ENCODE measurements at regions not wholly inside any gene's neighbourhood (a gene's known extent, or its start where the extent isn't known, plus 50 kb on each side); places are given as distances from the start of the nearest gene placed in this dataset.

DNA sequence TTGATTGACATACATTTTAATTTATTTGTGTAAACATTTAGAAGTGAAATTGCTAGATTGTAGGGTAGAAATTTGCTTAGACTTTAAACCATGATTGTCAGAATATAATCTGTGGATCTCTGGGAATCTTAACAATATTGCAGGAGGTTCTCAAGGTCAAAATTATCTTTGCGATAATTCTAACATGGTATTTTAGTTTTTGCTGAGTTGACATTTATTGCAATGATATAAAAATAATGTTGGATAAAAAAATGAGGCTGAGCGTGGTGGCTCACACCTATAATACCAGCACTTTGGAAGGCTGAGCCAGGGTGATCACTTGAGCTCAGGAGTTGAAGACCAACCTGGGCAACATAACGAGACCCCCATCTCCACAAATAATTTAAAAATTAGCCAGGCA, 70.3 kb upstream of the SGCD start:
- Mint-ChIP-seq H3K27ac (ENCODE audit: unreplicated experiment) (no peak overlapping the region), H3K27me3 (ENCODE audit: unreplicated experiment) (no peaks in the 10 kb centered on the region), H3K4me3 (ENCODE audit: unreplicated experiment) (no peak overlapping the region), H3K4me1 (ENCODE audit: low read depth, unreplicated experiment) (peaks cover 1% of the 10 kb centered on the region), H3K36me3 (ENCODE audit: unreplicated experiment) (no peaks in the 10 kb centered on the region), H3K9me3 (ENCODE audit: unreplicated experiment) (no peaks in the 10 kb centered on the region)
- DNase-seq: no peak
- no peak for TF ChIP-seq CTCF (IDR thresholded peaks at IDR 0.05; ENCODE audit: partially characterized antibody, unreplicated experiment)

- Mint-ChIP-seq H3K27ac (ENCODE audit: unreplicated experiment) (no peak overlapping the region), H3K4me1 (ENCODE audit: low read depth, unreplicated experiment) (peaks cover 1% of the 10 kb centered on the region), H3K27me3 (ENCODE audit: unreplicated experiment) (no peaks in the 10 kb centered on the region), H3K36me3 (ENCODE audit: unreplicated experiment) (no peaks in the 10 kb centered on the region), H3K9me3 (ENCODE audit: unreplicated experiment) (no peaks in the 10 kb centered on the region), H3K4me3 (ENCODE audit: unreplicated experiment) (no peak overlapping the region)
- no peak for DNase-seq
- TF ChIP-seq CTCF (IDR thresholded peaks at IDR 0.05; ENCODE audit: partially characterized antibody, unreplicated experiment): no peak
Observed at GRCh38 chr5:156258934-156259333, 68.0 kb upstream of the SGCD start.

DNA sequence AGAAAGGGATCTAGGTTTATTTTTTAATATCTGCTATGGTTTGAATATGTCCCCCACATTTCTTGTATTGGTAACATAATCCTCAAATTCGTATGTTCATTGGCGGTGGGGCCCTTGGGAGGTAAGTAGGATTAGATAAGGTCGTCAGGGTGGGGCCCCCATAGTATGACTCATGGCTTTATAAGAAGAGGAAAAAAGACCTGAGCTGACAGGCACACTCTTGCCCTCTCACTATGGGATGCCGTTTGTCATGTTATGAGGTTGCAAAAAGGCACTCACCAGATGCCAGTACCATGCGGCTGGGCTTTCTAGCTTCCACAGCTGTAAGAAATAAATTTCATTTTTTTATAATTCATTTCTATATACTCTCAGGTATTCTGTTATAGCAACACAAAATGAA, 67.3 kb upstream of the SGCD start:
- Mint-ChIP-seq H3K36me3 (ENCODE audit: unreplicated experiment) (no peaks in the 10 kb centered on the region), H3K27me3 (ENCODE audit: unreplicated experiment) (no peaks in the 10 kb centered on the region), H3K4me3 (ENCODE audit: unreplicated experiment) (no peak overlapping the region), H3K27ac (ENCODE audit: unreplicated experiment) (no peak overlapping the region), H3K4me1 (ENCODE audit: low read depth, unreplicated experiment) (no peaks in the 10 kb centered on the region), H3K9me3 (ENCODE audit: unreplicated experiment) (no peaks in the 10 kb centered on the region)
- DNase-seq: no peak
- TF ChIP-seq CTCF (IDR thresholded peaks at IDR 0.05; ENCODE audit: partially characterized antibody, unreplicated experiment): no peak

DNA sequence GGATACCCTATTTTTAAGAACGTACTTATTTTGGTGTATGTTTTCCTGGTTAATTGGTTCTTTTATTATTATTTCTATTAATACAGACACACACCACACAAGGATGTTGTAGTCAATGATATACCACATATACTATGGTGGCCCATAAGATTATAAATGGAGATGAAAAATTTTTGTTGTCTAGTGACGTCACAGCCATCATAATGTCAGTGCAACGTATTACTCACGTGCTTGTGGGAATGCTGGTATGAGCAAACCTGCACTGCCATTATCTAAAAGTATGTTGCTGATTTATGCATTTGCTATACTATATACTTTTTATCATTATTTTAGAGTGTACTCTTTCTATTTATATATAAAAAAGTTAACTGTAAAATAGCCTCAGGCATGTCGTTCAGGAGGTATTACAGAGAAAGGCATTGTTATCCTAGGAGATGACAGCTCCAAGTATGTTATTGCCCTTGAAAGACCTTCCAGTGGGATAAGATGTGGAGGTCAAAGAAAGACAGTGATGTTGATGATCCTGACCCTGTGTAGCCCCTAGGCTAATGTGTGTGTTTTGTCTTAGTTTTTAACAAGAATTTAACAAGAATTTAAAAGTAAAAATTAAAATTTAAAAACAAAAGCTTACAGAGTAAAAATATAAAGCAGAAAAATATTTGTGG, 65.6 kb upstream of the SGCD start:
- Mint-ChIP-seq H3K4me3 (ENCODE audit: unreplicated experiment) (no peak overlapping the region), H3K9me3 (ENCODE audit: unreplicated experiment) (no peaks in the 10 kb centered on the region), H3K27ac (ENCODE audit: unreplicated experiment) (no peak overlapping the region), H3K4me1 (ENCODE audit: low read depth, unreplicated experiment) (no peaks in the 10 kb centered on the region), H3K27me3 (ENCODE audit: unreplicated experiment) (no peaks in the 10 kb centered on the region), H3K36me3 (ENCODE audit: unreplicated experiment) (no peaks in the 10 kb centered on the region)
- no peak for DNase-seq
- no peak for TF ChIP-seq CTCF (IDR thresholded peaks at IDR 0.05; ENCODE audit: partially characterized antibody, unreplicated experiment)

GRCh38 chr5:156271569-156271968, 55.4 kb upstream of the SGCD start:
- DNase-seq: no peak
- H3K4me1 Mint-ChIP-seq (ENCODE audit: low read depth, unreplicated experiment): no peaks in the 10 kb centered on the region
- peaks cover 2% of the 10 kb centered on the region for H3K9me3 Mint-ChIP-seq (ENCODE audit: unreplicated experiment)
- H3K27me3 Mint-ChIP-seq (ENCODE audit: unreplicated experiment): peaks cover 5% of the 10 kb centered on the region
- TF ChIP-seq CTCF (IDR thresholded peaks at IDR 0.05; ENCODE audit: partially characterized antibody, unreplicated experiment): no peak
- H3K4me3 Mint-ChIP-seq (ENCODE audit: unreplicated experiment): no peak overlapping the region
- no peak overlapping the region for H3K27ac Mint-ChIP-seq (ENCODE audit: unreplicated experiment)
- H3K36me3 Mint-ChIP-seq (ENCODE audit: unreplicated experiment): no peaks in the 10 kb centered on the region
